DMS53 (cell line): ENCODE measurements at regions not wholly inside any gene's neighbourhood (a gene's known extent, or its start where the extent isn't known, plus 50 kb on each side); places are given as distances from the start of the nearest gene placed in this dataset.
"Not testable (repeated sequence)": the region's sequence is repeated elsewhere in the genome, so short reads cannot be mapped to it uniquely, and the experiment has no call there.

Experiments
- DNase-seq: peaks from one replicate; lab custom pipeline; 2025; lab: John Stamatoyannopoulos, UW

DNA sequence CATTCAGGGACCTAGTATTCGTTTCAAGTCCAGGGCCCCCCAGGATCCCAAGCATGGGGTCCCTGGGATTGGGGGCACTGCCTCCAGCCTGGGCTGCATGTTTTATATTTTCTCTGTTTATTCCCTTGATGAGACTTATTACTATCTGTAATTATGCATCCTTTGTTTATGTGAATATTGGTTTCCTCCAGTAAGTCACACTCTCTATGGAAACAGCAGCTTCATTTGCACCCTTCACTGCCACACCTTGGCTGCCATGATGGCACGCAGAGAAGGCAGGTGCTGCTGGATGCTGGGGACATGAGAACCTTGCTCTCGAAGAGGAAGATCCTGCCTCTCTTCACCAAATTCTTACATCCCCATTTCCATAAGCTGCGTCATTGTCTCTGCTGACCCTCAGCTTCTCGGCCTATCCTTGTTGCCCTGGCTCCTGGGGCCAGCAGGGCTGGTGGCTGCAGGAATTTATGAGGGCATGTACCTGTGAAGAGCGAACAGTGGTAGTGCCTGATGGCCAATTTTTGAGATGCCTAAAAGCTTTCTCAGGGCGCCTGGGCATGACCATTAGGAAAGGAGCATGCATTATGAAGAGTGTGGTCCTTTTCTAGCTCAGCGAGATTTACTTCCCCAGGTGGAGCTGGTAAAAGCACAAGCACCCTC is 479.3 kb upstream of the KLF6 start:
- DNase-seq: no peak

DNA sequence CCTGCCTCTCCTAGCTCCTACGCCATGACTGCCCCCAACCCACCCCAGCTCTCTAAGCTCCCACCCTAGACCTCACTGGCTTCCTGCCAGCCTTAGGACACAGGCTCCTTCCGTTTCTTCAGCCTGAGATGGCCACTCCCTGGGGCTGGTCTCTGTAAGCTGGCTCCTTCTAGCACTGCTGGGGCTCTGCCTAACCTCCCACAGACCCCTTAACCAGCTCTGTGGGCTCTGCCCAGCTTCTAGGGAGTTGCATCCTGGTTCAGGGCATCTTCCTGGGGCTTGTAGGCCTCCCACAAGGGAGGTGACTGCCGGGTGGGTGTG is 478.6 kb upstream of the KLF6 start:
- DNase-seq: no peak

DNA sequence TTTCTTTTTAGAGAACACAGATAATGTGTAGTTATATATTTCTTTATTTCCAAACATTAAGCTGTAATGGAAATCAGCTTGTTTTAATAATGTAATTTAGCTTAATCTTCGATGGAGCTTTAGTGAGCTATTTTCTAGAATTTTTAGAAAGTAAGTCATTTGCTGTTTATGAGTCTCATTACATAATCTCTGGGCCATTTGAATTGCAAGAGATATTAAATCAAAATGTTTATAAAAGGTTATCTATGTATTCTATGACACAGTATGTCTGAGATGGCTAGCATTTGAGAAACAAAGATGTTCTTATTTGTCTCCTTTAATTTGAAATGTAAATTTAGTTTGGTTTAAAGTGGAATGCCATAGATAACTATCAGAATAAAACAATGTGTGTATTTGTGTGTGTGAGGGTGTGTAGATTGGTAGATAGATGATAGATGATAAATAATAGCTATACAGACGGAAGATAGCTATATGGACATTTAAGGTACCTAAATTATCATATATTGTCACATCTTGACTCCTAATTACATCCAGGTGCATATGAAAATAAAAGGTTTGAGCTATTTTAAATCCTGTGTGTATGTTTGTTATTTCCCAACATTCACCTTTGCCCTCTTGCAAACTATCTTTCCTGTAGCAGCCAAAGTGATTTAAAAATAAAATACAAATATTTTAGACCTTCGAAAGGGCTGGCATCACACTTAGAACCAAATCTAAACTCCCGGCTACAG is 478.0 kb upstream of the KLF6 start:
- DNase-seq: no peak

DNA sequence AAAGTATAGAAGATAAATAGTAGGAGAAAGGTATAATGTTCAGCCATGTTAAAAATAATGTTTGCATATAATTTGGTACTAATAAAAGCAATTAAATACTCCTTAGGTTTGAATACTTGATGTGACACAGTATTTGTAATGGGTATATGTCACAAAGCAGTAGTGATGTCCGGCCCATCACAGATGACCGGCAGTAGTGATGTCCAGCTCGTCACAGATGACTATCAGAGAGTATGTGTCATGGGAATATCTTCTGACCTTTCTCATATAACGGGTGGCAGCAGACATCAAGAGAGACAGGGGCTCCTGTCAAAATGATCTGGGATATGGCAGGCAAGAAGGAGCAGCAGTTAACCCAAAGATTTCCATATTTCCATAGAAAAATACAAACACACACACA is 477.4 kb upstream of the KLF6 start:
- DNase-seq: no peak

DNA sequence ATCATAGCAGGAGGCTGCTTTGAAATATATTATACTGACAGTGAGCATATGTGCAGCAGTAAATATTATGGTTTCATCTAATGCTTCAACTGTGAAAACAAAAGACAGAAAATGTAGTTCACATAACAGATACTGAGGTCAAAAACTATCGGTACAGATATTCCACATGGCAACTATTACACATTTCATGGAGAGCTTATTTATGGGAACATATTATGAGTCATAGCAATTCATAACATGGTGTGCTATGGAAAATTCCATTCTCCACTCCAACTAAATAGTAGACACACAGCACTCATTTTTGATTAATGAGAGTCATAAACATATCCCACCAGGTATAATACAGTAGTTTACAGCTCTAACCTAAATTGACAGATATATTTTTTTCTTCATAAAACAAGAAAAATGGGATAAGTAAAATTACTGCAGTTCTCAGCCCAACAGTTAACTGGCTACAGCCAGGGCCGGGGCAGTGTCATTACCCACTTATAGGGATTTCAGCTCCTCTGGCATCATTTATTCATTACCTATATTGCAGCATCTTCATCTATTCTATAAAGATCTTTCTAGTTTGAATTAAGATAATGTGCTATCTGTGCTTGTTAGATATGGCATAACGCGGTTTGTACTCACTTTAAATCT is 475.6 kb upstream of the KLF6 start:
- no peak for DNase-seq

DNA sequence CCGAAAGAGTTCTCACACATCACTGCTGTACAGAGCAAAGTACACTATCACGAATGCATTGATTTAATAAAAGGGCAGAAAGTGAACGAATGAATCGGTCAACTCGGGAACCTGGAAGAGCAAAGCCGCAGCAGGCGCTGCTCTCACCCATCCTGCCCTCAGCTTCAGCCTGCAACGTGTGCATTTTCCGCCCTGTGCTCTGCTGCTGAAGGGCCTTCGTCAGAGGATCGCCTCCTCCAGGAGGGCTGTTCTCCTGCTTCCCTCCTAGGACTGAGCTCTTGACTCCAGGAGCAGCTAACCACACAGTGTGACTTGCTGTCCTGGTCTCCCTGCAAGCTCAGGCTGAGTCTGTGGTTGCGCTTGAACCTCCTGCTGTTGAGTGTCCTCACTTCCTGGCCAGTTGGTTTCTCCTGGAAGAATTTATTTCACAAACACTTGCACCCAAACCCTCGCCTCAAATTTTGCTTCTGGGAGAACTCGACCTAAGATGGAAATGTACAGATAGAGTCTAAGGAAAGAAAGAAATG is 473.0 kb upstream of the KLF6 start:
- DNase-seq: no peak

DNA sequence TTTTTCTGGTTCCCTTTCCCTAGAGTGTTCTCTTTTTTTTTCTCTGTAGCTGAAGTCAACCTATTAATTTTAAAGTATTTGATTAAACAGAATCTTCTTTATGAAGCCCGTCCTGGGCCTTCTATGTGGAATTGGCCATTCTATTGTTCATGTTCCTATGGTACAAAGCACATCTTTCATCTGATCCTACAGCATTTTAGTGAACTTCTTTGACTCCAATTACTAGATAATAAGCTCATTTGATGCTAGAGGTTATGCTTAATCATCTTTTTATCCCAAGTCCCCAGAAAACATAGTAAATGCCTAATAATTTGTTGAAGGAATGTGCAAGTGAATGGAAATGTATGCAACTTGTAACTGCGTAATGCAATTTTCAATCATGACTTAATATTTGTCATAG is 472.0 kb upstream of the KLF6 start:
- no peak for DNase-seq

DNA sequence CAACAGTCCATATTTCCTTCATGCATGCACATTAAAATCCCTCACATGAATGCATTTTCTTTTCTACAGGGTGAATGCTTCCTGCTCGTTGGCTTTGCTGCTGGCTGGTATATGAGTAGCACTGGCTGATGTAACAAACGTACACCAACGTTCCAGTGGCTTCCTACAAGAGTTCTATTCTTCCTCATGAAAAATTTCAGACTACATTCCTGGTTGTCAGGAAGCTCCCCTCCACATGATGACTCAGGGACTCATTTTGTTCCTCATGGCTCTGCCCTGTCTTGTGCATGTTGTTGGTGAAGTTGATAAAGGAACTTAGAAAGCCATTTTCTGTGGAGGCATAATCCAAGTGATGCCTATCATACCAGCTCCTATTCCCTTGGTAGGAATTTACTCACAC is 470.7 kb upstream of the KLF6 start:
- DNase-seq: no peak

DNA sequence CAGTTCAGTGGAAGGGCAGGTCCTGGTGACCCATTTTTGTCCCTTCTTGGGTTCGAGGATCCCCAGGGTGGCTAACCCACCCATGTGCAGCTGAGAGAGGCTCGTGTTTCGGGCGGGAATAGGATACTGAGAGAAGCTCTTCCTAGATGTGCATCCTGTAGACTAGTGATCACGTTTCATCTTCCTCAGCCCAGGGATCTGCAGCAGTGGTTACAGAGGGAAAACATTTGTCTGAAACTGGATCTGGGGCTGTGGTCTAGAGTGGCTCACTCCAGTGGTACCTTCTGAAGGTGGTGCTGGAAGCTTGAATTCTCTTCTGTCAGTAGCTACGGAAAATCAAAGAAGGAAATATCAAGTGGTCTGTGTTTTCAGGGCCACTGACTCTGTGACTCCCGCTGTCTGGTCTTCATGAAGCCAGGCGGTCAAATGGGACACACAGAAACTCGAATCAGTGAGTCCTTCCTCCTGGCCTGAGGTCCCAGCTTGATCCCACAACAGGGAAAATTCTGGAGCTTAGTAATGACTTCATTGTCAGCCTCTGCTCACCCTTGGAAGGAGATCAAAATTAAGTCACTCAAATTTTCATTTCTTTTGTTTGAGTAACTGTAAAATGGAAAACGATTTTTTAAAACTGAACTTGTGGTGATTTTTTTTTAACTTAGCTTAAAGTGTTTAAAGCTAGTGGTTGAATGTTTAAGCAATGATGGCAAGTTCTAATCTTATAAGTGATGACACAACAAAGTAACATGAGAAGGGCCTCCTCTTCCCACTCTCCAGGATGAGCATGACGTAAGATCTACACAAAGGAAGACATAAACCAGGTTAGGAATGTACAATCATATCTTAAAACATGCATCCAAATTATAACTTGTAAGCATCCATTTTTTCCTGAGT is 469.3 kb upstream of the KLF6 start:
- no peak for DNase-seq

GRCh38 chr10:4252701-4253100 is 467.7 kb upstream of the KLF6 start:
- DNase-seq: no peak

- DNase-seq: no peak
These were observed 465.5 kb upstream of the KLF6 start for GRCh38 chr10:4250587-4250887.

GRCh38 chr10:4249841-4250586 is 465.0 kb upstream of the KLF6 start:
- no peak for DNase-seq

DNA sequence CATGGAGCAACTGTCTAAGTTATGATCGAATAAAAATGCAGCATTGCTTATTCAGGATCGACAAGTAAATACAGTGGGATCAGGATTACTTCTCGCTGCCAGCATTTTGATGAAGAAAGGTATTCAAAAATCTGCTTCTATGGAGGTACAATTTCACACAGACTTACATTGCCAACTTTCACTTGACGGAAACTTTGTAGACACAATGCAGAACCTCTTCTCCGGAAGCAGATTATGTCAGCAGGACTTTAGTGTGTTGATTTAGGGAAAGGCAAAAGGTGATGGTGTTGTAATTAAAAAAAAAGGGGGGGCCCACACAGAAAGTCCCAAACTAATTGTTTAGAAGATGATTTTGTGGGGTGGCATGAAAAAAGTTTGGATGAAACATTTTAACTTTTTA is 462.4 kb upstream of the KLF6 start:
- DNase-seq: no peak

GRCh38 chr10:4246881-4247358 is 461.9 kb upstream of the KLF6 start:
- no peak for DNase-seq

DNA sequence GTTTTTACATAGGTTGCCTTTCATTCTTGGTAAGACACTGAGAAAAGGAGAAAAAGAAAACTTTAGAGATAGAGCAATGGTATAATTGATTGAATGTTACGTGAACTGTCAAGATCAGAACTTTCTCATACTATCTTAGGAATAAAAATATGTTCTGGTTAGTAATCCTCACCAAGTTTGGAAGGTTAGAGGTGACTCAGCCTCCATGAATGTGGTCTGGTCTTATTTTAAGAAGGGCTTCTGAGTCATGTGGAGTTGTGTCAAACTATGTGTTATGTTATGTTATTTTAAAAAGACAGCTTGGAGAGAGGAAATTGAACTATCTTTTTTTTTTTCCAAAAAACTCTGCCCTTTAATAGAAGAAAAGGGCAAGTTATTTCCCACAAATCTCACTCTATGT is 458.6 kb upstream of the KLF6 start:
- DNase-seq: no peak

- DNase-seq: no peak
These were observed 458.2 kb upstream of the KLF6 start for GRCh38 chr10:4243169-4243568.

GRCh38 chr10:4242561-4243035 is 457.6 kb upstream of the KLF6 start:
- no peak for DNase-seq

DNA sequence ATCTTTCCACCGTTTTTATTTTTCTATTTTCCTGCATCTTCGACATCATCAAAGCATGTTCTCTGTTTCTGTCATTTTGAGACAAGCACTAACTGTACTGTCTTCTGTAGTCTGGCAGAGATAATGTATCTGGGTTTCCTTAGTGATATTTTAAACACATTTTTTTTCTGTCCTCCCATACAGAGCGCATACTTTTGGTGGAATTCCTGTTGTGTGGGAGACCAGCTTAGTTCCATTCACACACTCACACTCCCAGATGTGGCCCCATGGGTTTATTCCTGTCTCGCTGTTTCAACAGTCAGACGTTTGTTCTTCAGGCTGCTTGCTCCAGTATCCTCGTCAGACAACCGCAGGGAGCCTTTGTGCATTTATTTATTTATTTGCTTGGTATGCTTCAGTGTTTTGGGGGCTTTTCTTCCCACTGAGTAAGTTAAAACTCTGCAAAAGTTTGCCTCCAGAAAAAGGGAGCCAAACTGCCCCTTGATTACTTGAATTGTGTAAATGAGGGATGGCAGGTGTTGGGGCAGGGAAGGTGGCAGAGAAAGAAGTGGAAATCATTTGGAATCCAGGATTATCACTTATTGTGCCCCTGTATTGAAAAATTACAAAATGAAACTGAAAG is 456.8 kb upstream of the KLF6 start:
- DNase-seq: no peak

DNA sequence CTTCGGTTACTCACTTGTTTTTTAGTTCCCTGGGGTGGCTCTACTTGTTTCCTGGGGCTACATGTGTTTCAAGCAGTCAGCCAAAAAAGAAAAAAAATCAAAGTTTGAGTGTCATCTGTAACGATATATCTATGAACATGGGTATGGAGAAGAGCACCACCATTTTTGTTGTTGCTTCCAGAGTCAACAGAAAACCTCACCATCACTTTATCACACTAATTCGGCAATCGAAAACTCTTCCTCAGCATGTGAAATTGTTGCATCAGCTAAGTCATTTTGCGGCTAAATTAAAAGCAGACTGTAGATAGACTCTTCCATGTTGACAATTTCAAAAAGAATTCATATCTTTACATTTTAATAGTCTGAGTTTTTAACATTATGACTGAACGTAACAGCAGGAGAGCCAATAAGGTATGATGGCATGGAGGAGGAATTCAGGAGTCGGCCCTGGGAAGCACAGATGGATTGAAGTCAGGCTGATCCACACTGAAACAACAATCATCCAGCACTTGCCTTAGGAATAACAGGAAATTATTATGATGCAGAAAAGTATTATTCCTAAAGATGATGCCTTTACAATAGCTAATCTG is 455.7 kb upstream of the KLF6 start:
- DNase-seq: no peak

GRCh38 chr10:4239186-4239585 is 454.2 kb upstream of the KLF6 start:
- no peak for DNase-seq

DNA sequence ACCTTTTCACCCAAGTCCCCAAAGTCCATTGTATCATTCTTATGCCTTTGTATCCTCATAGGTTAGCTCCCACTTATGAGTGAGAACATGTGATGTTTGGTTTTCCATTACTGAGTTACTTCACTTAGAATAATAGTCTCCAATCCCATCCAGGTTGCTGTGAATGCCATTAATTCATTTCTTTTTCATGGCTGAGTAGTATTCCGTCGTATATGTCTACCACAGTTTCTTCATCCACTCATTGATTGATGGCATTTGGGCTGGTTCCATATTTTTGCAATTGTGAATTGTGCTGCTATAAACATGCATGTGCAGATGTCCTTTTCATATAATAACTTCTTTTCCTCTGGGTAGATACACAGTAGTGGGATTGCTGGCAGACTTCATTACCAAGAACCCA is 451.9 kb upstream of the KLF6 start:
- DNase-seq: not testable (repeated sequence)
